ENCODE measurements at regions not wholly inside any gene's neighbourhood (a gene's known extent, or its start where the extent isn't known, plus 50 kb on each side); places are given as distances from the start of the nearest gene placed in this dataset.

- TF ChIP-seq, protein P1, sequence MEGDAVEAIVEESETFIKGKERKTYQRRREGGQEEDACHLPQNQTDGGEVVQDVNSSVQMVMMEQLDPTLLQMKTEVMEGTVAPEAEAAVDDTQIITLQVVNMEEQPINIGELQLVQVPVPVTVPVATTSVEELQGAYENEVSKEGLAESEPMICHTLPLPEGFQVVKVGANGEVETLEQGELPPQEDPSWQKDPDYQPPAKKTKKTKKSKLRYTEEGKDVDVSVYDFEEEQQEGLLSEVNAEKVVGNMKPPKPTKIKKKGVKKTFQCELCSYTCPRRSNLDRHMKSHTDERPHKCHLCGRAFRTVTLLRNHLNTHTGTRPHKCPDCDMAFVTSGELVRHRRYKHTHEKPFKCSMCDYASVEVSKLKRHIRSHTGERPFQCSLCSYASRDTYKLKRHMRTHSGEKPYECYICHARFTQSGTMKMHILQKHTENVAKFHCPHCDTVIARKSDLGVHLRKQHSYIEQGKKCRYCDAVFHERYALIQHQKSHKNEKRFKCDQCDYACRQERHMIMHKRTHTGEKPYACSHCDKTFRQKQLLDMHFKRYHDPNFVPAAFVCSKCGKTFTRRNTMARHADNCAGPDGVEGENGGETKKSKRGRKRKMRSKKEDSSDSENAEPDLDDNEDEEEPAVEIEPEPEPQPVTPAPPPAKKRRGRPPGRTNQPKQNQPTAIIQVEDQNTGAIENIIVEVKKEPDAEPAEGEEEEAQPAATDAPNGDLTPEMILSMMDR (IDR thresholded peaks at IDR 0.05; ENCODE audit: unreplicated experiment), result no peak
- H3K27ac Mint-ChIP-seq (ENCODE audit: low read depth, unreplicated experiment), result no peak overlapping the region
- ChIA-PET POLR2A (interaction anchor here (0.6 to 0.7 kb wide), 2 partner anchors 21 to 457 kb away, joined by 3 read pairs; no protein-coding TSS in a partner anchor), CTCF (interaction anchor here (0.6 to 0.7 kb wide), 2 partner anchors 11 to 996 kb away, joined by 3 read pairs; no protein-coding TSS in a partner anchor)
- no TSS peak for BruUV-seq (replicated peaks)
- intact Hi-C loops (cut with micrococcal nuclease), result no loop called here
- no peaks in the 10 kb centered on the region for H3K9me3 Mint-ChIP-seq (ENCODE audit: unreplicated experiment)
- H3K4me1 Mint-ChIP-seq (ENCODE audit: insufficient read depth, unreplicated experiment), result no peaks in the 10 kb centered on the region
- DNase-seq (ENCODE audit: unreplicated experiment), result no peak
- no peak overlapping the region for H3K4me3 Mint-ChIP-seq (ENCODE audit: unreplicated experiment)
- no peaks in the 10 kb centered on the region for H3K36me3 Mint-ChIP-seq (ENCODE audit: insufficient read depth, unreplicated experiment)
- H3K27me3 Mint-ChIP-seq (ENCODE audit: insufficient read depth, unreplicated experiment), result no peaks in the 10 kb centered on the region
Observed at GRCh38 chr6:48471326-48471725, 360.3 kb upstream of the PTCHD4 start.

DNA sequence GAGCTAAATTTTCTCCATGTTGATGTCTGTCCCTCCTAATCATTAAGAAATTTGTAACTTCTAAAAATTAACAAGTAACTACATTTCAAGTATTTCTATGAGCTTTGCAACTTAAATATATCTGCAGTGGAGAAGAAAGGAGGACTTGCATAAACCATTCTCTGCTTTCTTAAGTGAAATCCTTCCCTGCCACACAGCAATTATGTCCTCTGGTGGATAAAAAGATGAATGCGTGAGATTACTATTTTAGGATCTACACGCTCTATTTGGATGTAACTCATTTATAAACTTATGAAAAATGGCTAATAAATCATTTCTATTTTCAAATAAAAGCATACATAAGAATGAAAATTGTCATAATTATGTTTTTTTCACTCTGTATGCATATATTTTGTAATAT, 338.0 kb upstream of the PTCHD4 start:
- Mint-ChIP-seq H3K9me3 (ENCODE audit: unreplicated experiment) (peaks cover 20% of the 10 kb centered on the region), H3K4me3 (ENCODE audit: unreplicated experiment) (no peak overlapping the region), H3K36me3 (ENCODE audit: insufficient read depth, unreplicated experiment) (no peaks in the 10 kb centered on the region), H3K4me1 (ENCODE audit: insufficient read depth, unreplicated experiment) (no peaks in the 10 kb centered on the region), H3K27ac (ENCODE audit: low read depth, unreplicated experiment) (no peak overlapping the region), H3K27me3 (ENCODE audit: insufficient read depth, unreplicated experiment) (no peaks in the 10 kb centered on the region)
- no TSS peak for BruUV-seq (replicated peaks)
- ChIA-PET POLR2A (no interaction called here), CTCF (no interaction called here)
- intact Hi-C loops (cut with micrococcal nuclease), result no loop called here
- no peak for DNase-seq (ENCODE audit: unreplicated experiment)
- TF ChIP-seq, protein P1 (IDR thresholded peaks at IDR 0.05; ENCODE audit: unreplicated experiment), result peak; percentile 16

DNA sequence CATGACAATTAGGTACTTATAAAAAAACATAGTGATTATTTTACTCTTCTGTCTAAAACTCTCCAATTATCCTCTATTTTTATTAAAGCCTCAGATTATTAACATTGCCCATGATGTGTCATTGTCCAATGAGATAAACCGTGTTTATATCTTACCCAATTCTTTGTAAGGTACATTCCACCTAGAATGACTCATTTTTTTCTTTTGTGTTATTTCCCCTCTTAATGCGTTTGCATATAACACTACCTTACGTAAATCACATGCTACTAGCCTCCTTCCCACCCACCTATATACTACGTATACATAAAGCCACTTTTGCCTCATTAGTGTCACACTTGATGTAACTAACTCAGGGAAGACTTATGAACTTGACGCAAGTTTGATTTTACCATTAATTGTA, 336.3 kb upstream of the PTCHD4 start:
- Mint-ChIP-seq H3K36me3 (ENCODE audit: insufficient read depth, unreplicated experiment) (no peaks in the 10 kb centered on the region), H3K9me3 (ENCODE audit: unreplicated experiment) (peaks cover 15% of the 10 kb centered on the region), H3K4me1 (ENCODE audit: insufficient read depth, unreplicated experiment) (no peaks in the 10 kb centered on the region), H3K27ac (ENCODE audit: low read depth, unreplicated experiment) (no peak overlapping the region), H3K4me3 (ENCODE audit: unreplicated experiment) (no peak overlapping the region), H3K27me3 (ENCODE audit: insufficient read depth, unreplicated experiment) (no peaks in the 10 kb centered on the region)
- intact Hi-C loops (cut with micrococcal nuclease), result no loop called here
- no TSS peak for BruUV-seq (replicated peaks)
- TF ChIP-seq, protein P1 (IDR thresholded peaks at IDR 0.05; ENCODE audit: unreplicated experiment), result no peak
- peak; percentile 30 for DNase-seq (ENCODE audit: unreplicated experiment)
- ChIA-PET POLR2A (no interaction called here), CTCF (no interaction called here)

- H3K36me3 Mint-ChIP-seq (ENCODE audit: insufficient read depth, unreplicated experiment), result peaks cover 6% of the 10 kb centered on the region
- no TSS peak for BruUV-seq (replicated peaks)
- no peaks in the 10 kb centered on the region for H3K9me3 Mint-ChIP-seq (ENCODE audit: unreplicated experiment)
- no peaks in the 10 kb centered on the region for H3K27me3 Mint-ChIP-seq (ENCODE audit: insufficient read depth, unreplicated experiment)
- CTCF ChIA-PET, result no interaction called here
- intact Hi-C loops (cut with micrococcal nuclease), result loop anchor here (10.0 kb wide), 1 partner anchor 345 kb away; no protein-coding TSS in a partner anchor
- DNase-seq (ENCODE audit: unreplicated experiment), result no peak
- TF ChIP-seq, protein P1 (IDR thresholded peaks at IDR 0.05; ENCODE audit: unreplicated experiment), result no peak
- H3K27ac Mint-ChIP-seq (ENCODE audit: low read depth, unreplicated experiment), result peak overlapping the region; percentile 74
- no peak overlapping the region for H3K4me3 Mint-ChIP-seq (ENCODE audit: unreplicated experiment)
- H3K4me1 Mint-ChIP-seq (ENCODE audit: insufficient read depth, unreplicated experiment), result peaks cover 29% of the 10 kb centered on the region
- POLR2A ChIA-PET, result interaction anchor here (0.5 to 0.7 kb wide), 3 partner anchors 23 to 427 kb away, joined by 3 read pairs; no protein-coding TSS in a partner anchor
Observed at GRCh38 chr6:48429610-48430009, 318.6 kb upstream of the PTCHD4 start.

All from MCF 10A (cell line).